ENCODE measurements at regions not wholly inside any gene's neighbourhood (a gene's known extent, or its start where the extent isn't known, plus 50 kb on each side); places are given as distances from the start of the nearest gene placed in this dataset.
A peak's percentile ranks its signal among the peaks of the same experiment; 100 is the strongest.

DNA sequence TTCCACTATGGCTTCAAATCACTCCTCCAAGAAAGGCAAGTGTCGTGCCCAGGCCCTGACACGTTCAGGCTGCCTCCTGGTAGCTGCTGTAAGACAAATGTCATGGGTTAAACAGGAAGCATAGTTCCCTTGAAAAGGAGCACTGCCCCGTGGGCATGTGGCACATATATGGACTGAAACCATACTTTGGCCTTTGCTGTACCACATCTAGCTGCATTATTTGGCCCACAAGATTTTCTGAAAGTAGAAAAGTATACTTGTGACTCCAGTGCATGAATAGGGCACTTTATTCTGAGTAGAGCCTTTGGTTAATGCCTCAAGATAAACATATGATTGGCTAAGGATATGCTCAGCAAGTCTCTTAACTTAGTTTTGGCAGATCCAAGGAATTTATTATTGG, 218.7 kb upstream of the EGLN3 start:
- peak overlapping the region; percentile 41 for H2AFZ ChIP-seq (ENCODE audit: control insufficient read depth, low read length)
- H3K9ac ChIP-seq (ENCODE audit: control insufficient read depth, extremely low read depth, insufficient read depth, low read length) = no peak overlapping the region
- no peaks in the 10 kb centered on the region for H3K9me1 ChIP-seq (ENCODE audit: control insufficient read depth, extremely low read depth, insufficient read depth, low read length)
- peaks cover 3% of the 10 kb centered on the region for H3K4me1 ChIP-seq (ENCODE audit: control insufficient read depth, extremely low read depth, insufficient read depth, low read length)
- no peak overlapping the region for H3K4me2 ChIP-seq (ENCODE audit: control insufficient read depth, extremely low read depth, insufficient read depth, low read depth, low read length)
- no peaks in the 10 kb centered on the region for H3K27me3 ChIP-seq (ENCODE audit: control insufficient read depth, extremely low read depth, insufficient read depth, low read length)
- FAIRE-seq (peak; percentile 56), DNase-seq (ENCODE audit: low read depth, low spot score) (no peak)
- dilution Hi-C loops (cut with MboI; ENCODE audit: extremely low pct_ligation_motif_present, low sequenced_read_pairs) = no loop called here
- no peaks in the 10 kb centered on the region for H3K79me2 ChIP-seq (ENCODE audit: control insufficient read depth, insufficient read depth, low read length)
- no peaks in the 10 kb centered on the region for H4K20me1 ChIP-seq (ENCODE audit: control insufficient read depth, extremely low read depth, insufficient read depth, low read length)
- no peak overlapping the region for H3K27ac ChIP-seq (ENCODE audit: control insufficient read depth, insufficient read depth, low read length)
- H3K9me3 ChIP-seq (ENCODE audit: control insufficient read depth, low read depth, low read length) = no peaks in the 10 kb centered on the region
- no peak overlapping the region for H3K4me3 ChIP-seq (ENCODE audit: control insufficient read depth in 2 of 3, extremely low read depth in 1 of 3, insufficient read depth in 2 of 3, low read depth in 1 of 3, low read length in 3 of 3)
- TF ChIP-seq CTCF (optimal IDR thresholded peaks at IDR 0.05 in 1 of 3, IDR thresholded peaks at IDR 0.05 in 1 of 3, conservative IDR thresholded peaks at IDR 0.05 in 1 of 3; ENCODE audit: extremely low read depth in 1 of 3, insufficient read depth in 2 of 3, low read length in 3 of 3) = no peak
- no peaks in the 10 kb centered on the region for H3K36me3 ChIP-seq (ENCODE audit: control insufficient read depth in 2 of 2, extremely low read depth in 1 of 2, insufficient read depth in 2 of 2, low read length in 2 of 2)

GRCh38 chr14:34168656-34169055, 217.8 kb upstream of the EGLN3 start:
- no peak overlapping the region for H3K27ac ChIP-seq (ENCODE audit: control insufficient read depth, insufficient read depth, low read length)
- H3K9ac ChIP-seq (ENCODE audit: control insufficient read depth, extremely low read depth, insufficient read depth, low read length) = no peak overlapping the region
- FAIRE-seq (no peak), DNase-seq (ENCODE audit: low read depth, low spot score) (no peak)
- H2AFZ ChIP-seq (ENCODE audit: control insufficient read depth, low read length) = no peak overlapping the region
- no peak overlapping the region for H3K4me3 ChIP-seq (ENCODE audit: control insufficient read depth in 2 of 3, extremely low read depth in 1 of 3, insufficient read depth in 2 of 3, low read depth in 1 of 3, low read length in 3 of 3)
- H3K9me3 ChIP-seq (ENCODE audit: control insufficient read depth, low read depth, low read length) = no peaks in the 10 kb centered on the region
- no peaks in the 10 kb centered on the region for H3K9me1 ChIP-seq (ENCODE audit: control insufficient read depth, extremely low read depth, insufficient read depth, low read length)
- no peaks in the 10 kb centered on the region for H3K79me2 ChIP-seq (ENCODE audit: control insufficient read depth, insufficient read depth, low read length)
- H3K27me3 ChIP-seq (ENCODE audit: control insufficient read depth, extremely low read depth, insufficient read depth, low read length) = no peaks in the 10 kb centered on the region
- dilution Hi-C loops (cut with MboI; ENCODE audit: extremely low pct_ligation_motif_present, low sequenced_read_pairs) = no loop called here
- H4K20me1 ChIP-seq (ENCODE audit: control insufficient read depth, extremely low read depth, insufficient read depth, low read length) = no peaks in the 10 kb centered on the region
- TF ChIP-seq EZH2 (IDR thresholded peaks at IDR 0.05; ENCODE audit: low read length) (no peak), CTCF (optimal IDR thresholded peaks at IDR 0.05 in 1 of 3, IDR thresholded peaks at IDR 0.05 in 1 of 3, conservative IDR thresholded peaks at IDR 0.05 in 1 of 3; ENCODE audit: extremely low read depth in 1 of 3, insufficient read depth in 2 of 3, low read length in 3 of 3) (no peak)
- H3K4me1 ChIP-seq (ENCODE audit: control insufficient read depth, extremely low read depth, insufficient read depth, low read length) = peaks cover 3% of the 10 kb centered on the region
- H3K4me2 ChIP-seq (ENCODE audit: control insufficient read depth, extremely low read depth, insufficient read depth, low read depth, low read length) = no peak overlapping the region
- H3K36me3 ChIP-seq (ENCODE audit: control insufficient read depth in 2 of 2, extremely low read depth in 1 of 2, insufficient read depth in 2 of 2, low read length in 2 of 2) = no peaks in the 10 kb centered on the region

Measured in keratinocyte (primary cell).